HL-60 (cell line): ENCODE measurements at regions not wholly inside any gene's neighbourhood (a gene's known extent, or its start where the extent isn't known, plus 50 kb on each side); places are given as distances from the start of the nearest gene placed in this dataset.

Experiments
- CTCF ChIP-seq: IDR thresholded peaks from one replicate; pipeline ENCODE4 v1.5.1; 2011; ENCODE audit warnings: low read length, control low read depth, inconsistent platforms; ENCODE audit not compliant: insufficient read depth
- SPI1 ChIP-seq: IDR thresholded peaks from 2 replicates; pipeline ENCODE4 v1.6.1; 2012; ENCODE audit warnings: low read depth, mild to moderate bottlenecking, borderline replicate concordance

- TF ChIP-seq CTCF (no peak), SPI1 (no peak)
Measured at GRCh38 chr16:26664086-26664485, 402.6 kb upstream of the C16orf82 start.
